Activated CD8-positive, alpha-beta memory T cell treated with anti-CD3 and anti-CD28 coated beads for 36 hours (primary cell): ENCODE measurements at regions not wholly inside any gene's neighbourhood (a gene's known extent, or its start where the extent isn't known, plus 50 kb on each side); places are given as distances from the start of the nearest gene placed in this dataset.
"Not testable (repeated sequence)": the region's sequence is repeated elsewhere in the genome, so short reads cannot be mapped to it uniquely, and the experiment has no call there.

Experiments used
- CTCF ChIA-PET: fragments of 350-600 bp; sonication (Branson Sonifier 250); formaldehyde crosslinking; loops from one replicate; lab custom pipeline; 2021; ENCODE audit warnings: antibody characterized with exemption; lab: Charles Lee
- POLR2A ChIA-PET: fragments of 350-600 bp; sonication (Branson Sonifier 250); formaldehyde crosslinking; loops from one replicate; lab custom pipeline; 2021; ENCODE audit warnings: antibody characterized with exemption; lab: Charles Lee

- CTCF ChIA-PET, result no interaction called here
- POLR2A ChIA-PET, result no interaction called here
Measured at GRCh38 chr1:187733232-187733631, 904.5 kb downstream of the PLA2G4A start.

DNA sequence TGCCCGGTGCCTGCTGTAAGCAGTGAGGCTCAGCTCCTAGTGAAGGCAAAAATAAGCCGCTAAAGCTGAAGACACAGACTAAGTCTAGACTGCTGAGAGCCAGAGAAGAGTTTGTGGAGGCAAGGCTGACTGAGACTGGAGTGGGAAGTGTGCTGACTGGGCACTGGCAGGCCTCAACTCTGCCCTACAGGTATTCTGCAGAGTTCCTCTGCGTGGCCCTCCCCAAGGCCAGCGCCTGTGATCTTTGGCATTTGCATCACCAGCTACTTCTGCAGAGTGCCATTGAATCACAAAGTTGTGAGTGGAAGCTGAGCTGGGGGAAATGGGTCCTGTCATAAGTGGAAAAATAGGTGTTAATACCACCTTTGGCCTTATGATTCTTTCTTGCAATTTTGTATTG is 905.7 kb downstream of the PLA2G4A start:
- CTCF ChIA-PET, result no interaction called here
- POLR2A ChIA-PET, result no interaction called here

- ChIA-PET POLR2A (no interaction called here), CTCF (no interaction called here)
Measured at GRCh38 chr1:187744665-187745064, 915.9 kb downstream of the PLA2G4A start.

- ChIA-PET POLR2A (no interaction called here), CTCF (no interaction called here)
Measured at GRCh38 chr1:187755536-187755935, 926.8 kb downstream of the PLA2G4A start.

DNA sequence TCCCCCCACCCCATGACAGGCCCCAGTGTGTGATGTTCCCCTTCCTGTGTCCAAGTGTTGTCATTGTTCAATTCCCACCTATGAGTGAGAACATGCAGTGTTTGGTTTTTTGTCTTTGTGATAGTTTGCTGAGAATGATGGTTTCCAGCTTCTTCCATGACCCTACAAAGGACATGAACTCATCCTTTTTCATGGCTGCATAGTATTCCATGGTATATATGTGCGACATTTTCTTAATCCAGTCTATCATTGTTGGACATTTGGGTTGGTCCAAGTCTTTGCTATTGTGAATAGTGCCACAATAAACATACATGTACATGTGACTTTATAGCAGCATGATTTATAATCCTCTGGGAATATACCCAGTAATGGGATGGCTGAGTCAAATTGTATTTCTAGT is 927.9 kb downstream of the PLA2G4A start:
- CTCF ChIA-PET, POLR2A ChIA-PET: not testable (repeated sequence)

- ChIA-PET CTCF (no interaction called here), POLR2A (no interaction called here)
Measured at GRCh38 chr1:187759825-187760333, 931.1 kb downstream of the PLA2G4A start.

- CTCF ChIA-PET, result no interaction called here
- POLR2A ChIA-PET, result no interaction called here
Measured at GRCh38 chr1:187762118-187762517, 933.4 kb downstream of the PLA2G4A start.

DNA sequence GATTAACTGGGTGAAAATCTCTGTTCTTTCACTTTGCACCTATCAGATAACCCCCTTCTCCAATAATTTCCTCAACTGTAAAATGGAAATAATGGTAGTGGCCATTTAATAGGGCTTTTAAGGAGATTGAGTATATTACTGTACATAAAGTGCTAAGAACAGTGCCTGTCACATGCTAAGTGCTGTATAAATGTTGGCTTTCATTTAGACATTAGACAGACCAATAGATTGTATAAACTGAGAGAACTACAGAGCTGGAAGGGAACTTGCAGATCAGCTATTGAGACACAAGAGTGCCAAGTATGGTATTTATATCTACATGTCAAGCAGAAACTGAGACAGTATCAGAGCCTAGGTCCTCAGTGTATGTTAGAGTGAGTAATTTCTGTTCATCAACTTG is 934.7 kb downstream of the PLA2G4A start:
- ChIA-PET CTCF (no interaction called here), POLR2A (no interaction called here)

DNA sequence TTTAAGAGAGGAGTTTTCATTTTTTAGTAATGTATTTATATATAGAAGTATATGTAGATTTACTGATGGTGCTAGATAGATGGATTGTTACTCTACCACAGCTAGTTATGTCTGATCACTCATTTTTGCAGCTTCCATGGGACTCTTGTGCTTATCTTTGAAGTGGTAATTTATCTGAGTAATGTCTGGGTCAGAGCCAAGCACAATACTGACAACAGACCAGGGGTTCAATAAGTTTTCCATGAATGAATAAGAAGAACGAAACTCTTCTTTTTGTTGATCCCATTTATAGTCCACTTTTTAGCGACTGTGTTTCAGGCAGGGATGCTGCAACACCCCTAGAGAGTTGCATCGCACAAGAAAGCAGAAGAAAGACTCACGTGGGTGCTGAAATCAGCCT is 935.2 kb downstream of the PLA2G4A start:
- ChIA-PET CTCF (no interaction called here), POLR2A (no interaction called here)

- POLR2A ChIA-PET, result no interaction called here
- CTCF ChIA-PET, result no interaction called here
Measured at GRCh38 chr1:187771396-187771795, 942.6 kb downstream of the PLA2G4A start.

GRCh38 chr1:187773168-187773567 is 944.4 kb downstream of the PLA2G4A start:
- ChIA-PET POLR2A (no interaction called here), CTCF (no interaction called here)

DNA sequence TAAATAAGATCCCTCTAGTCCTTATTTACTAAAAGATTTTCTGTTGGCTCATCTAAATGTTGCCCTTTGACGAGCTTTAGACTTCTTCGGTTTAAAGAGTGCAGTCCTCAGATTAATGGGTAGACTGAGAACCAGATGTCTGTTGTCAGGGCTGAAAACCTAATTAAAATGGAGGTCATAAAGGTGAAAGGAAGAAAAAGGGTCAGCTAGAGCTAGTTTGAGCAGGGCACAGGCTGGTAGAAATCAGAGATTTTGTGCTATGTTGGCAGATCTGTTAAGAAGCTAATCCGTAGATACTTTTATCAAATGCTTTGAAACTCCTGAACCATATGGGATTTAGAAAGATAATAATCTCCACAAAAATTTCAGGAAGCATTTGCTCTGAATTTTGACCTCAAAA is 959.0 kb downstream of the PLA2G4A start:
- ChIA-PET CTCF (no interaction called here), POLR2A (no interaction called here)

DNA sequence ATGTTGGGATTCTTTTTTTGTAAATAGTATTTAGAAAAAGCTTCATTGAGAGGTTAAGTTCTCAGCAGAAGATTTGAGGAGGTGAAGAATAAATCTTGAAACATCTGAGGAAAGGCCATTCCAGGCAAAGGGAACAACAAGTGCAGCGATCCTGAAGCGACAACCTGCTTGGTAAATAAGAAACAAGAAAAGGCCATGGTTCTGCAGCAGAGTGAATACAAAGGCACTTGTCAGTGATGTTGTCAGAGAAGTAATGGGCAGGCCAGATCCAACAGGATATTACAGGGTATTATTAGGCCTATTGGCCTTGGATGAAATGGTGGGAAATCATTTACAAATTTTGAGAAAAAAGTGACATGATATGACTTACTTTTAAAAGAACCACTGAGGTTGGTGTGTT is 960.0 kb downstream of the PLA2G4A start:
- CTCF ChIA-PET, result no interaction called here

GRCh38 chr1:187790724-187791123 is 962.0 kb downstream of the PLA2G4A start:
- POLR2A ChIA-PET, result no interaction called here

More for the DNA sequence above, 960.0 kb downstream of the PLA2G4A start:
- POLR2A ChIA-PET, result no interaction called here

GRCh38 chr1:187794561-187794960 is 965.8 kb downstream of the PLA2G4A start:
- ChIA-PET POLR2A (no interaction called here), CTCF (no interaction called here)

More at GRCh38 chr1:187790724-187791123, 962.0 kb downstream of the PLA2G4A start:
- CTCF ChIA-PET, result no interaction called here

GRCh38 chr1:187809549-187809948 is 980.8 kb downstream of the PLA2G4A start:
- CTCF ChIA-PET, result no interaction called here
- POLR2A ChIA-PET, result no interaction called here

- CTCF ChIA-PET, result no interaction called here
- POLR2A ChIA-PET, result no interaction called here
Measured at GRCh38 chr1:187816646-187817045, 987.9 kb downstream of the PLA2G4A start.

- CTCF ChIA-PET, result no interaction called here
- POLR2A ChIA-PET, result no interaction called here
Measured at GRCh38 chr1:187817782-187818181, 989.0 kb downstream of the PLA2G4A start.

DNA sequence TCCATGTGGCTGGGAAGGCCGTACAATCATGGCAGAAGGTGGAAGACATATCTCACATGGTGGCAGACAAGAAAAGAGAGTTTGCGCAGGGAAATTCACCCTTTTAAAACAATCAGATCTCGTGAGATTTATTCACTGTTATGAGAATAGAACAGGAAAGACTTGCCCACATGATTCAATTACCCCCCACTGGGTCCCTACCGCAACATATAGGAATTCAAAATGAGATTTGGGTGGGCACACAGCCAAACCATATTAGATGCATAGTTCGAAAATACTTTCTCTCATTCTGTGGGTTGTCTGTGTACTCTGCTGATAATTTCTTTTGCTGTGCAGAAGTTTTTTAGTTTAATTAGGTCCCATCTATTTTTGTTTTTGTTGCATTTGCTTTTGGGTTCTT is 990.3 kb downstream of the PLA2G4A start:
- POLR2A ChIA-PET, result no interaction called here
- CTCF ChIA-PET, result no interaction called here

- ChIA-PET CTCF (no interaction called here), POLR2A (no interaction called here)
Measured at GRCh38 chr1:187836557-187836956, 1007.8 kb downstream of the PLA2G4A start.

GRCh38 chr1:187837787-187838186 is 1009.0 kb downstream of the PLA2G4A start:
- POLR2A ChIA-PET, result no interaction called here

More at GRCh38 chr1:187837787-187838186, 1009.0 kb downstream of the PLA2G4A start:
- CTCF ChIA-PET, result no interaction called here
